Mucosa of stomach (tissue), 1 donor: ENCODE measurements at regions not wholly inside any gene's neighbourhood (a gene's known extent, or its start where the extent isn't known, plus 50 kb on each side); places are given as distances from the start of the nearest gene placed in this dataset.

Source experiments
- H3K27me3 ChIP-seq: one replicate; pipeline ENCODE4 v1.7.0; 2013; ENCODE audit warnings: mild to moderate bottlenecking, low read length; ENCODE audit not compliant: control insufficient read depth, insufficient read depth
- H3K36me3 ChIP-seq: one replicate; pipeline ENCODE4 v1.7.0; 2013; ENCODE audit warnings: low read length; ENCODE audit not compliant: control insufficient read depth, insufficient read depth
- H3K4me1 ChIP-seq: one replicate; pipeline ENCODE4 v1.7.0; 2013; ENCODE audit warnings: mild to moderate bottlenecking, low read length; ENCODE audit not compliant: control insufficient read depth, insufficient read depth
- H3K4me3 ChIP-seq: one replicate; pipeline ENCODE4 v1.7.0; 2013; ENCODE audit warnings: low read length
- H3K9ac ChIP-seq: one replicate; pipeline ENCODE4 v1.7.0; 2013; ENCODE audit warnings: mild to moderate bottlenecking, low read length, moderate library complexity
- H3K9me3 ChIP-seq: one replicate; pipeline ENCODE4 v1.7.0; 2013; ENCODE audit warnings: mild to moderate bottlenecking, low read length, moderate library complexity; ENCODE audit not compliant: control insufficient read depth
- donor health status: Pancreatic carcinoma.

- H3K4me3 ChIP-seq = no peak overlapping the region
- no peak overlapping the region for H3K9ac ChIP-seq
- no peaks in the 10 kb centered on the region for H3K9me3 ChIP-seq
- H3K27me3 ChIP-seq = no peaks in the 10 kb centered on the region
- H3K4me1 ChIP-seq = peaks cover 18% of the 10 kb centered on the region
- no peaks in the 10 kb centered on the region for H3K36me3 ChIP-seq
Observed at GRCh38 chr5:68438876-68439275, 223.3 kb downstream of the PIK3R1 start.

GRCh38 chr5:68440245-68440644 lies 224.7 kb downstream of the PIK3R1 start:
- H3K4me3 ChIP-seq = no peak overlapping the region
- H3K4me1 ChIP-seq = peaks cover 13% of the 10 kb centered on the region
- H3K9ac ChIP-seq = no peak overlapping the region
- no peaks in the 10 kb centered on the region for H3K9me3 ChIP-seq
- H3K36me3 ChIP-seq = no peaks in the 10 kb centered on the region
- H3K27me3 ChIP-seq = no peaks in the 10 kb centered on the region

- Histone ChIP-seq H3K27me3 (no peaks in the 10 kb centered on the region), H3K36me3 (no peaks in the 10 kb centered on the region), H3K4me3 (no peak overlapping the region), H3K9ac (no peak overlapping the region), H3K4me1 (peaks cover 12% of the 10 kb centered on the region), H3K9me3 (no peaks in the 10 kb centered on the region)
Observed at GRCh38 chr5:68440651-68441050, 225.1 kb downstream of the PIK3R1 start.

GRCh38 chr5:68441309-68442073 lies 225.9 kb downstream of the PIK3R1 start:
- Histone ChIP-seq H3K9ac (no peak overlapping the region), H3K4me3 (no peak overlapping the region), H3K27me3 (no peaks in the 10 kb centered on the region), H3K4me1 (peaks cover 12% of the 10 kb centered on the region), H3K36me3 (no peaks in the 10 kb centered on the region), H3K9me3 (no peaks in the 10 kb centered on the region)

GRCh38 chr5:68443091-68443490 lies 227.5 kb downstream of the PIK3R1 start:
- Histone ChIP-seq H3K36me3 (no peaks in the 10 kb centered on the region), H3K27me3 (no peaks in the 10 kb centered on the region)

GRCh38 chr5:68444048-68444447 lies 228.5 kb downstream of the PIK3R1 start:
- no peaks in the 10 kb centered on the region for H3K27me3 ChIP-seq
- no peaks in the 10 kb centered on the region for H3K9me3 ChIP-seq
- peaks cover 12% of the 10 kb centered on the region for H3K4me1 ChIP-seq
- no peaks in the 10 kb centered on the region for H3K36me3 ChIP-seq
- H3K4me3 ChIP-seq = peak overlapping the region; percentile 5
- no peak overlapping the region for H3K9ac ChIP-seq

More at GRCh38 chr5:68443091-68443490, 227.5 kb downstream of the PIK3R1 start:
- Histone ChIP-seq H3K9ac (no peak overlapping the region), H3K9me3 (no peaks in the 10 kb centered on the region), H3K4me1 (peaks cover 12% of the 10 kb centered on the region), H3K4me3 (no peak overlapping the region)

- Histone ChIP-seq H3K27me3 (no peaks in the 10 kb centered on the region), H3K9me3 (no peaks in the 10 kb centered on the region), H3K36me3 (no peaks in the 10 kb centered on the region), H3K4me3 (peak overlapping the region; percentile 5), H3K9ac (peak overlapping the region; percentile 11), H3K4me1 (peaks cover 12% of the 10 kb centered on the region)
Observed at GRCh38 chr5:68444833-68445232, 229.3 kb downstream of the PIK3R1 start.

GRCh38 chr5:68445257-68446069 lies 229.9 kb downstream of the PIK3R1 start:
- Histone ChIP-seq H3K4me3 (no peak overlapping the region), H3K4me1 (peaks cover 12% of the 10 kb centered on the region), H3K36me3 (no peaks in the 10 kb centered on the region), H3K9ac (no peak overlapping the region), H3K9me3 (no peaks in the 10 kb centered on the region), H3K27me3 (no peaks in the 10 kb centered on the region)

- Histone ChIP-seq H3K27me3 (no peaks in the 10 kb centered on the region), H3K36me3 (no peaks in the 10 kb centered on the region), H3K4me1 (peaks cover 11% of the 10 kb centered on the region), H3K9ac (no peak overlapping the region), H3K4me3 (no peak overlapping the region), H3K9me3 (no peaks in the 10 kb centered on the region)
Observed at GRCh38 chr5:68446070-68446357, 230.5 kb downstream of the PIK3R1 start.

- H3K36me3 ChIP-seq = no peaks in the 10 kb centered on the region
- H3K9ac ChIP-seq = no peak overlapping the region
- H3K9me3 ChIP-seq = no peaks in the 10 kb centered on the region
- no peak overlapping the region for H3K4me3 ChIP-seq
- peaks cover 8% of the 10 kb centered on the region for H3K4me1 ChIP-seq
- no peaks in the 10 kb centered on the region for H3K27me3 ChIP-seq
Observed at GRCh38 chr5:68446487-68446894, 230.9 kb downstream of the PIK3R1 start.

GRCh38 chr5:68447136-68447929 lies 231.8 kb downstream of the PIK3R1 start:
- Histone ChIP-seq H3K4me3 (no peak overlapping the region), H3K36me3 (no peaks in the 10 kb centered on the region), H3K27me3 (no peaks in the 10 kb centered on the region), H3K4me1 (peaks cover 8% of the 10 kb centered on the region), H3K9ac (no peak overlapping the region), H3K9me3 (no peaks in the 10 kb centered on the region)

- Histone ChIP-seq H3K9ac (no peak overlapping the region), H3K27me3 (no peaks in the 10 kb centered on the region), H3K9me3 (no peaks in the 10 kb centered on the region), H3K4me3 (no peak overlapping the region), H3K36me3 (no peaks in the 10 kb centered on the region), H3K4me1 (peaks cover 8% of the 10 kb centered on the region)
Observed at GRCh38 chr5:68449380-68449779, 233.8 kb downstream of the PIK3R1 start.
